ENCODE measurements at regions not wholly inside any gene's neighbourhood (a gene's known extent, or its start where the extent isn't known, plus 50 kb on each side); places are given as distances from the start of the nearest gene placed in this dataset.

DNA sequence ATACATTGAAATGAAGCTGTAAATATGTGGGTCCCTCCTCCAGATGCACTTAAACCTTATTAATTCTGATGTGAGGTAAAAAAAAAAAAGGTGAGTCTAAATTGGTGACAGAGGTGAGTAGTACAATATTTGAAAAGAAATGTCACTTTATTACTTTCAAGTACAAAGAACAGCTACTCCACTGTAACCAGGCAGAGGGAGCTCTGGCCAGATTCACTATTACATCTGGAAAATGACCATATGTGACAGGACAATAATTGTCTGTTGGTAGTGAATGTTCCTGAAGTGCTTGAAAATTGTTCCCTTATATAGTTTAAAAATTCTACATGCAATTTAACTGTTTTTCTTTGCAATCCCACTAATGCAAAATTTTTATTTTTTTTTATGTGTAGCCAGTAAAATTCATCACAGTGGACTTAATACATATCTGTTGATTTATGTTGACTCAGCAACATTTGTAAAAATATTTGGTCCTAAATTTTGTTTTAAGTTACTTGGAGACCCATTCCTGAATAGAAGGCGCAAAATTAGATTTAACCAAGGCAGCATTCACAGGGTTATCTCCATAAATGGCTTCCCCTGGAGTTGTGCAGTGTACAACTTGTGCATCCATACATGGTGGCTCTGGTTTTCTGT, 231.9 kb upstream of the TBC1D5 start:
- DNase-seq = no peak

DNA sequence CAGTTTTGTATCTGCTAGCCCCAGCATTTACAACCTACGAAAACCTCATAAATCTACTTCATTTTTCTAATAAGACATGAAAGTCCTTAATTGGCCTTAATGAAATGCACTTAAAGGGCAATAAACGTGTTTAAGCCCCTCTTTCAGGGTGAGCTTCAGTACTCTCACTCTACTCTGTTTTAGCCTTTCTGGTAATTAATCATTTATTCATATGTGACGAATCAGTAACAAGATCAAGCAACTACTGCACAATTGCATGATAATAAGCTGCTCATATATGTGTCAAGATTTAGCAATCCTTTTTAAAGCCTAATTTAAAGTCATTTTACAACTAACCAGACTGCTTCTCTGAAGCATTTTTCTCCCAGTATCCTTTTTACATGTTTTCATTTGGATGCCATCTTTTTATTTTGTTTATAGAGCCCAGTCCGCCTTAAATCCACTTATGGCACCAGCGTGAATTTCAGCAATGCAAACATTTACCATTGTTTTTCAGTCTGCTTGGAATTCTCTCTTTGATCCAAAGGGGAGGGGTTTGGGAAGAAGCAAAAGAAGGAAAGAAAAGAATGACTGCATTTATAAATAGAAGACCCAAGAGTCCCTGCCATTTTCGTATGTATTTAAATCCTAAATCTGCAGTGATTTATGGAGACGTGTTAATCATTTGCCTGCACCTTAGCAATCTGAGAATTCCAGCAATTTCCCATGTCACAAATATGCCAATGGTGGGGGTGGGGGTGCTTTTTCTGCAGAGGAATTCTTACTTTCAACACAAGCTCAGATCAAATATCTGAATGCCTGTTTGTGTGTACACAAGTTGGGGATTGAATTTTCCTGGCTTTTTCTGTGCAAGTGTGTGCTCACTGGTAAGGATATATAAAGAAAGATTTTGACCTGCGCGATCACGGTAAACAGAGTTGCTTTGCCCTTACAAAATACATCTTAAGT, 230.8 kb upstream of the TBC1D5 start:
- DNase-seq = no peak

- no peak for DNase-seq
These were observed 230.0 kb upstream of the TBC1D5 start for GRCh38 chr3:17972476-17972875.

GRCh38 chr3:17972030-17972429, 229.6 kb upstream of the TBC1D5 start:
- no peak for DNase-seq

DNA sequence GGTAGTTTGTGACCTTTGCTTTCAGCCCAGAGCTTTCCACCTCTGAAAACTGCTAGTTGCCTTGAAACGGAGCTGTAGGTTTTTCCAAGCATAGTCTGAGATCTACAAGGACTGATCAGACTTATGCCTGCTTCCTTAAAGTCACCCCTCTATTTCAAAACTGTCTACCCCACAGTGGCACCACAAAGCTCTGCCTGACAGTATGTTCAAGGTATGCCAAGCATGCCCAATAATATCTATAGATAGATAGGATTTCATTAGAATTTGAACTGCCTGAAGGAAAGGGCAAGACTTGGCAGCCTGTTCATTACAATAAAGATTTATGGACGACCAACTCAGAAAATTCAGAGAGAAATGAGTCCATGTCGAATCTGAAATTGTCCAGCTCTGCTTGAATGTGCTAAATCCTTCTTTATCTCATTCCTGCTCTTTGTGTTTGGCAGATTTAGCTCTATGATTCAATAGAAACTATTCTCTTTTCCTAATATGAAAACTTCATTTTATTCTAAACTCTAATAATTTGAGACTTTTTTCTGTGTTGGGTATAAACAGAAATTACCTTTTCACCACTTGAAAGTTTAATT, 227.6 kb upstream of the TBC1D5 start:
- DNase-seq = no peak

GRCh38 chr3:17969244-17969643, 226.8 kb upstream of the TBC1D5 start:
- no peak for DNase-seq

DNA sequence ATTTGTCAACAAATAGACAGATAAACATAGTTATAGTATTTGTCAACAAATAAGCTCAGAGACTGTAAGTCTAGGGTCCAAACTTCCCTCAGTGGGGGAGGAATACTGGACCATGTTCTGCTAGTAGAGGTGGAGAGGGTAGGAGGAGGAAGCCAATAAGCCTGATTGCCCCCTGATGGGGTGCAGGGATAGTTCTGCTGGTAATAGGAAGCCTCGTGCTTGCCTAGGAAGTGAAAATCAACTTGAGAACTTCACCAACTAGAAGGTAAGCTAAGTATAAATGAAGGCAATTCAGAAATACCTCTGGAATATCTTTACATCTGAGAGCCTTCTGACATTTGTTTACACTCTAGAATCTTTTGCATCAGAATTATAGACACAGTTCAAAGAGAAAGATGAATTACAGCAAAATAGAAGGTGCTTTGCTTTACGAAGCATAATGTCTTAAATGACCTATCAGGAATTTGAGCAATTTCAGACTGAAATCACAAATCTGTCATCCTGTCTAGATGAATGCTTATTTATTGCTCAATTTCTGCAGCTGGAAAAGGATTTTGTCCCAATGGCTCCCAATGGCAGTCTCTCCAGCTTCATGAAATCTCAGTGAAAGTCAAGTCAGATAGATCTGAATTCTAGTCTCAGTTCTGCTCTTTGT, 225.6 kb upstream of the TBC1D5 start:
- DNase-seq = no peak

DNA sequence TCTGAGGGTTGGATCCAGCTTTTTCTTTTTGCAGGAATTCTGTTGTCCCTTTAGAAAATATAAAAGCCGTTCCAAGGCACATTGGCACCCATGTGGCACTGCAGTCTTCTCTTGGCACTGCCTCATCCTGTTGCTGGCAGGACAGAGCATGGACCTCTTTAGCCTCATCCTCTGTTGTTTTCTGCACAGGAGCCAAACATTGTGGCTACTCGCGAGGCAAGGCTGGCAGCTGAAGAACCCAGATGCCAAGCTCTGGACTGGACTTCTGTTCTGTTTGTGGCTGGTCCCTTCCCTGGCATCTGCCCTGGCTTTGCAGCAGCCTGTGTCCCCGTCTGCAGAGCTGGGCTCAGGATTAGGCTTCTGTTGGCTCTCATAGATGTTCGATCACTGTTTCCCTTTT, 224.7 kb upstream of the TBC1D5 start:
- DNase-seq = no peak

DNA sequence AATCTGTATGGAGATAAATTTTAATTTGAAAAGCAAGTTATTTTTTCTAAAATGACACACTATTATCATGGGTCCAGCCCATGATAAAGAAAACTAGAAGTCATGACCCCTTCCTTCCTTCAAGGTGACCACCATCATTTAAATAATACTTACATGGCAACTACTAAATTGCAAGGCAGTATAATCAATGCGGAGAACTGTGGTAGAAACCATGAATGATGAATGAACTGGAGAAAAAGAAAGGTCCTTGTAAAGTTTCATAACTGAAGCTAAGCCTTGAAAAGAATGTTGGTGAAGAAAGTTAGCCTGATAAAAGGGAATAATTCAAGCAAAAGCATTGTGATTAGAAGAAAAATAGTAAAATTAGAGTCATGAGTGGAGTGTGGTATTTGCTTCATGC, 222.9 kb upstream of the TBC1D5 start:
- DNase-seq = no peak

DNA sequence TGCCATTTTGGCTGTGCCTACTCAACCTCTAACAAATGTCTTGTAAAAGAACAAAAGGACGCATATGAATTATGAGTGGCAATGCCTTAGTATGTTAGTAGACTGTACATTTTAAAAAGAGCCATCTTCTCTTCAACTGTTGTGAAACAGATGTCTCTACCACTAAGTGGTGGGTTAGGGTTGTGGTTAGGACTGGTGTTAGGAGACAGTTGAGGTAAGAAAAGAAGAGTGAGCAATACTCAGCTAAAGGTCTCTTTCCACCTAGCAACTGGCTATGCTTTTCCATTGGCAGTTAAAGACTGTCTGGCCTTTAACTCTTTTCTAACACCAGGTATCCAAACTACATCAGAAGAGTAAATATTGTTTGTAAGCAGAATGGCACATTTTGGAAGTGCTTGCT, 221.7 kb upstream of the TBC1D5 start:
- DNase-seq = no peak

GRCh38 chr3:17955411-17955810, 213.0 kb upstream of the TBC1D5 start:
- no peak for DNase-seq

- no peak for DNase-seq
These were observed 212.4 kb upstream of the TBC1D5 start for GRCh38 chr3:17954801-17955200.

- DNase-seq = no peak
These were observed 208.8 kb upstream of the TBC1D5 start for GRCh38 chr3:17951241-17951640.

DNA sequence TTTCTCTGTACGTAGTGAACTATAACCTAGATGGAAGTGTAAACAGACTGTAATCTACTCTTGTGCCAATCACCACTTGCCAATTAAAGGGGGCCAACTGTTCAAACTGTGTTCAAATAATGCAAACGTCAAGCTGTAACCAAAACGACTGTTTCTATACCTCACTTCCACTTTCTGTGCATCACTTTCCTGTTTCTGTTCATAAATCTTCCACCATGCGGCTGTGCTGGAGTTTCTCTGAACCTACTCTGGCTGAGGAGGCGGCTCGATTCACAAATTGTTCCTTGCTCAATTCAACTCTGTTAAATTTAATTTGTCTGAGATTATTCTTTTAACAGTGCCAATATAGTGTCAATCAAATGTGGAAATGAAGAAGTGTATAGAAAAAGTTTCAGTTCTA, 206.7 kb upstream of the TBC1D5 start:
- DNase-seq = no peak

- no peak for DNase-seq
These were observed 205.4 kb upstream of the TBC1D5 start for GRCh38 chr3:17947833-17948232.

GRCh38 chr3:17946619-17947018, 204.2 kb upstream of the TBC1D5 start:
- DNase-seq = no peak

- DNase-seq = no peak
These were observed 203.5 kb upstream of the TBC1D5 start for GRCh38 chr3:17945799-17946399.

GRCh38 chr3:17945018-17945798, 202.8 kb upstream of the TBC1D5 start:
- DNase-seq = no peak

- no peak for DNase-seq
These were observed 200.4 kb upstream of the TBC1D5 start for GRCh38 chr3:17942856-17943255.

GRCh38 chr3:17941766-17942165, 199.3 kb upstream of the TBC1D5 start:
- no peak for DNase-seq

DNA sequence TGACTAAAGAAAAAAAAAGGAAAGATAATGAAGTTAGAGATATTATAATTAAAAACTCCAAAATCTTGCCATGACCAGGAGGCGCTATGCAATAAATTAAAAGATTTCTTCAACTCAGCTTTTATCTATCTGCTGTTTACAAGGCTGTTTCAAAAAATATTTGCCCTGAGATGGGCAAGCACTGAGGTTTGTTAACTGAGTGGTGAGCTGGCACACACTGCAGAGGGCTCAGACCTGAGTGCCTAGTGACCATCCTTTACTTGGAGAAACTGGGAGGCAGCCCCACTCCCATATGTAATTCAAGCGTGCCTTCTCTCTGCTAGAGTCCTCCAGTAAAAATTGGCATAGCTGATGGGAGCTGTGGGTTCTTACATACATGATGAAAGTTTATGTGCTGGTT, 198.7 kb upstream of the TBC1D5 start:
- DNase-seq = no peak

DNA sequence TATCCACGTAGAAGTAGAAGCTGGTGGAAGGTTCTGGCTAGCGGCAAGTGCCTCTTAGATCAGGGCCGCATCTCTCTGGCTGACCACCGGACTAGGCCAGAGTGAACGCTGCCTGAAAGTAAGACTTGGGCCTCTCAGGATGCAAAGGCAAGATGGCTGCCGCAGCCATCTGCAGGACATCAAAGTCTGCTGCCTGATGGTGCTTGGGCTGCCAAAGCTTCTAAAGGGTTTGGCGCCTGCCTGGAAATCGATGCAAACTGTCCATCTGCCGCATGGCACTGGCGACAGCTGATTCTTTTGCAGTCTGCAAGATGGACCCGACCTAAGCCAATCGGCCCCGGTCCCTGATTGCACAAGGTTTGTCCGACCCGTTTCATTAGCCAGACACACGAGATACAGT, 196.7 kb upstream of the TBC1D5 start:
- DNase-seq = no peak

Measured in NCI-H2171 treated with DMSO at 0.1 percent for 48 hours (cell line).